ENCODE measurements at regions not wholly inside any gene's neighbourhood (a gene's known extent, or its start where the extent isn't known, plus 50 kb on each side); places are given as distances from the start of the nearest gene placed in this dataset.

- no peak for TF ChIP-seq SRSF1 (optimal IDR thresholded peaks at IDR 0.05; ENCODE audit: low read depth, low read length)
- TF ChIP-seq MYC (CRISPR knock-in tag; IDR thresholded peaks at IDR 0.05; ENCODE audit: borderline replicate concordance), result no peak
- TF ChIP-seq CTCF (CRISPR knock-in tag; IDR thresholded peaks at IDR 0.05), result no peak
- TF ChIP-seq ATF3 (CRISPR knock-in tag; IDR thresholded peaks at IDR 0.05), result no peak
- no peak for TF ChIP-seq RFX1 (IDR thresholded peaks at IDR 0.05)
- no peak for TF ChIP-seq EZH2 (conservative IDR thresholded peaks at IDR 0.05; ENCODE audit: low read depth, low read length)
- TF ChIP-seq GLI4 (CRISPR knock-in tag; IDR thresholded peaks at IDR 0.05; ENCODE audit: borderline replicate concordance), result no peak
- no peak for TF ChIP-seq HMG20B (CRISPR knock-in tag; conservative IDR thresholded peaks at IDR 0.05)
- no peak for TF ChIP-seq PBX3 (CRISPR knock-in tag; IDR thresholded peaks at IDR 0.05; ENCODE audit: borderline replicate concordance)
Observed at GRCh38 chr14:41489315-41489972, 117.2 kb upstream of the LRFN5 start.

Measured in HepG2 (cell line).